ENCODE measurements at regions not wholly inside any gene's neighbourhood (a gene's known extent, or its start where the extent isn't known, plus 50 kb on each side); places are given as distances from the start of the nearest gene placed in this dataset.

- TF ChIP-seq EZH2 (IDR thresholded peaks at IDR 0.05; ENCODE audit: borderline replicate concordance, insufficient read depth, low read depth, low read length, poor library complexity, severe bottlenecking) (no peak), CTCF (IDR thresholded peaks at IDR 0.05) (no peak)
Observed at GRCh38 chr7:20016669-20017068, 200.5 kb downstream of the MACC1 start.
